ENCODE measurements at regions not wholly inside any gene's neighbourhood (a gene's known extent, or its start where the extent isn't known, plus 50 kb on each side); places are given as distances from the start of the nearest gene placed in this dataset.

DNA sequence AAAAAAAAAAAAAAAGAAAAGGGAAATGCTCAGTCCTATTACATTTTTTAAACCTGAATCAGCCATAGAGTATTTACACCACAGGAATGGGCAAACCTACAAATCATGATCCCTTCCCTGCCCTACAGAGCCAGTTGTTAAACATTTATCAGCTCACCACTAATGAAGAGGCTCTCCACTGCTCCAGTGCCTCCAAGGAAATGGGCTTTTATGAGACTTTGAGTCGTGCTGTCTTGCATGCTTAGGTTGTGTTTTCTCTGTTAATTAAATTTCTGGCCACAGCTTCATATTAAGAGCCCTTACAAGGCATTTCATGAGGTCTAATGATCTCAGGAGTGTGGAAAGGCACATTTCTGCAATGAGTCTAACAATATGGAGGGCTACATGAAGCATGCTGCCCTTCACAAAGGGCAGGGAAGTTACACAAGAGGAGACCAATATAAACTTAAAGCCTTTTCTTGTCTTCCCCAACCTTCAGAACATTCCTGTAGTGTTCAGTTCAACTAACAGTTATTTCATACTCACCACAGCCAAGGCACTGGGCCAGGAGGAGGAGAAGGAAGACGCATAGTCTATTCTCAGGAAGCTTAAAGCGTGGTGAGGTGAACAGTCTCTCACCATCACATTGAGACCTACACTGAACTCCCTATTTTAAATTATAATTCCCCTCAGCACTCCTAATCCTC, 140.1 kb upstream of the ABCA1 start:
- Histone ChIP-seq H3K4me1 (replicated peaks in 1 of 2; ENCODE audit: control insufficient read depth in 2 of 2, insufficient read depth in 2 of 2, low read length in 2 of 2) (peaks cover 0 to 8% of the 10 kb centered on the region in 2 experiments; a peak in 4 of 5 replicates), H3K9ac (ENCODE audit: insufficient read depth in 1 of 2, low read depth in 2 of 2, low read length in 2 of 2) (no peak overlapping the region), H3K9me1 (ENCODE audit: control insufficient read depth, insufficient read depth, low read length) (no peaks in the 10 kb centered on the region), H3K79me2 (ENCODE audit: control insufficient read depth, insufficient read depth, low read length) (no peaks in the 10 kb centered on the region), H3K27ac (ENCODE audit: extremely low read depth, low read depth, low read length) (no peak overlapping the region), H2AFZ (ENCODE audit: low read depth, low read length) (no peak overlapping the region), H3K4me3 (no peak overlapping the region), H4K20me1 (replicated peaks; ENCODE audit: control insufficient read depth, insufficient read depth, low read length) (no peaks in the 10 kb centered on the region), H3K4me2 (ENCODE audit: insufficient read depth, low read length) (no peak overlapping the region), H3K9me3 (replicated peaks; ENCODE audit: control insufficient read depth, insufficient read depth, low read depth, low read length) (no peaks in the 10 kb centered on the region), H3K36me3 (ENCODE audit: control insufficient read depth, insufficient read depth, low read length) (no peaks in the 10 kb centered on the region), H3K27me3 (ENCODE audit: control insufficient read depth in 2 of 2, insufficient read depth in 2 of 2, low read length in 2 of 2) (peaks cover 0 to 32% of the 10 kb centered on the region in 2 experiments; a peak in 3 of 5 replicates)
- ATAC-seq, result no peak
- BruUV-seq (replicated peaks), result no TSS peak
- FAIRE-seq, result no peak
- CTCF ChIA-PET (ENCODE audit: low intra/inter-chr PET ratio), result no interaction called here
- intact Hi-C loops (cut with micrococcal nuclease), result no loop called here
- POLR2A ChIA-PET, result interaction anchor here (0.6 to 0.7 kb wide), 2 partner anchors 13 to 154 kb away, joined by 3 to 4 read pairs; no protein-coding TSS in a partner anchor
- in situ Hi-C loops (cut with MboI), result no loop called here
- DNase-seq (ENCODE audit: extremely low read depth in 1 of 4, low spot score in 3 of 4), result no peak
- WGBS (ENCODE audit: insufficient coverage, low coverage, missing lambda C conversion rate), result 0% methylated on average over 3 of the region's 3 CpGs
- TF ChIP-seq POLR2H (tag; IDR thresholded peaks at IDR 0.05; ENCODE audit: low read depth), result no peak
- TF ChIP-seq MGA (IDR thresholded peaks at IDR 0.05), result no peak
- no peak for TF ChIP-seq RBBP5 (IDR thresholded peaks at IDR 0.05; ENCODE audit: borderline replicate concordance, insufficient read depth, low read length, poor library complexity, severe bottlenecking)
- no peak for TF ChIP-seq ARID1B (IDR thresholded peaks at IDR 0.05)
- no peak for TF ChIP-seq ZNF764 (CRISPR knock-in tag; IDR thresholded peaks at IDR 0.05; ENCODE audit: low read depth)
- no peak for TF ChIP-seq ZNF165 (CRISPR knock-in tag; IDR thresholded peaks at IDR 0.05; ENCODE audit: borderline replicate concordance)
- no peak for TF ChIP-seq KDM2B (CRISPR knock-in tag; IDR thresholded peaks at IDR 0.05)
- TF ChIP-seq, protein P1, sequence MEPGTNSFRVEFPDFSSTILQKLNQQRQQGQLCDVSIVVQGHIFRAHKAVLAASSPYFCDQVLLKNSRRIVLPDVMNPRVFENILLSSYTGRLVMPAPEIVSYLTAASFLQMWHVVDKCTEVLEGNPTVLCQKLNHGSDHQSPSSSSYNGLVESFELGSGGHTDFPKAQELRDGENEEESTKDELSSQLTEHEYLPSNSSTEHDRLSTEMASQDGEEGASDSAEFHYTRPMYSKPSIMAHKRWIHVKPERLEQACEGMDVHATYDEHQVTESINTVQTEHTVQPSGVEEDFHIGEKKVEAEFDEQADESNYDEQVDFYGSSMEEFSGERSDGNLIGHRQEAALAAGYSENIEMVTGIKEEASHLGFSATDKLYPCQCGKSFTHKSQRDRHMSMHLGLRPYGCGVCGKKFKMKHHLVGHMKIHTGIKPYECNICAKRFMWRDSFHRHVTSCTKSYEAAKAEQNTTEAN (CRISPR knock-in tag; IDR thresholded peaks at IDR 0.05), result no peak
- TF ChIP-seq MAFK (IDR thresholded peaks at IDR 0.05; ENCODE audit: low read length), result no peak
- TF ChIP-seq ZFX (CRISPR knock-in tag; IDR thresholded peaks at IDR 0.05), result no peak

Data from K562 (cell line).